ENCODE measurements at regions not wholly inside any gene's neighbourhood (a gene's known extent, or its start where the extent isn't known, plus 50 kb on each side); places are given as distances from the start of the nearest gene placed in this dataset.
A peak's percentile ranks its signal among the peaks of the same experiment; 100 is the strongest.
"Not testable (repeated sequence)": the region's sequence is repeated elsewhere in the genome, so short reads cannot be mapped to it uniquely, and the experiment has no call there.

DNA sequence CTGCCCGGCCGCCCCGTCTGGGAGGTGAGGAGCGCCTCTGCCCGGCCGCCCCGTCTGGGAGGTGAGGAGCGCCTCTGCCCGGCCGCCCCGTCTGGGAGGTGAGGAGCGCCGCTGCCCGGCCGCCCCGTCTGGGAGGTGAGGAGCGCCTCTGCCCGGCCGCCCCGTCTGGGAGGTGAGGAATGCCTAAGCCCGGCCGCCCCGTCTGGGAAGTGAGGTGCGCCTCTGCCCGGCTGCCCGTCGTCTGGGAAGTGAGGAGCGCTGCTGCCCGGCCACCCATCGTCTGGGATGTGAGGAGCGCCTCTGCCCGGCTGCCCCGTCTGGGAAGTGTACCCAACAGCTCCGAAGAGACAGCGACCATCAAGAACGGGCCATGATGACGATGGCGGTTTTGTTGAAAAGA lies 136.6 kb upstream of the PROKR2 start:
- not testable (repeated sequence) for DNase-seq (ENCODE audit: low read depth, low spot score)

DNA sequence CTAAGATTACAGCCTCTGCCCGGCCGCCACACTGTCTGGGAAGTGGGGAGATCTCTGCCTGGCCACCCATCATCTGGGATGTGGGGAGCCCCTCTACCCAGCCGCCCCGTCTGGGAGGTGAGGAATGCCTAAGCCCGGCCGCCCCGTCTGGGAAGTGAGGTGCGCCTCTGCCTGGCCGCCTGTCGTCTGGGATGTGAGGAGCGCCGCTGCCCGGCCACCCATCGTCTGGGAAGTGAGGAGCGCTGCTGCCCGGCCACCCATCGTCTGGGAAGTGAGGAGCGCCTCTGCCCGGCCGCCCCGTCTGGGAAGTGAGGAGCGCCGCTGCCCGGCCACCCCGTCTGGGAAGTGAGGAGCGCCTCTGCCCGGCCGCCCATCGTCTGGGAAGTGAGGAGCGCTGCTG lies 135.9 kb upstream of the PROKR2 start:
- not testable (repeated sequence) for DNase-seq (ENCODE audit: low read depth, low spot score)

DNA sequence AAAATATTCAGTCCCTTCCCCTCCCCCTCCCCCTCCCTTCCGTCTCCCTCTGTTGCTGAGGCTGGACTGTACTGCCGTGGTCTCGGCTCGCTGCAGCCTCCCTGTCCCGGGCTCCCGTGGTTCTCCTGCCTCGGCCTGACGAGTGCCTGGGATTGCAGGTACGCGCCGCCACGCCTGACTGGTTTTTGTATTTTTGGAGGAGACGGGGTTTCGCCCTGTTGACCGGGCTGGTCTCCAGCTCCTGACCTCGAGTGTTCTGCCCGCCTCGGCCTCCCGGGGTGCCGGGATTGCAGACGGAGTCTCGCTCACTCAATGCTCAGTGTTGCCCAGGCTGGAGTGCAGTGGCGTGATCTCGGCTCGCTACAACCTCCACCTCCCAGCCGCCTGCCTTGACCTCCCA lies 135.5 kb upstream of the PROKR2 start:
- not testable (repeated sequence) for DNase-seq (ENCODE audit: low read depth, low spot score)

DNA sequence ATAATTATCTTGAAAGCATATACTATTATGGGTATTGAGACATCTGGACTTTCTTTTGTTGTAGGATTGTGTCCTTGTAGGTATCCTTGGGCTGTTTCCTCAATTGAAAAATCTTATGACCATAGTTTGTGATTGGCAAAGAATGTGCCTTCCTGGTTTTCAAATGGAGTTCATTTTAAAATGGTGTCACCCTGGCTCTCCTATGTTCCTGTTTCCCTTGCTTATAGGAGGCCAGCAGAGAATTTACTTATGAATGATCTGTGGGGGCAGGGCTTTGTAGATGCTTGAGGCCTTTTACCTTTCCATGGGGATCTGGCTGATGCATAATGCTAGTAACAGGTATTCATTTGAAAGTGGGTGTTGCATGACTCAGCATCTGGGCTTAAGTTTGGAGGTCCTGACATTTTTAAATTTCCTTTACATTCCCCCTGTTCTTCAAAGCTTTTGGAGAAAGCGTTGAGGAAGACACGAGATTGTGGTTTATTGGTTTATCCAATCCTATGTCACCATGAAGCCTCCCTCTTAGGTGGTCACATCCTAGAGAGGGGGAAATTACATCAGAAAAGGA lies 135.0 kb upstream of the PROKR2 start:
- no peak for DNase-seq (ENCODE audit: low read depth, low spot score)

DNA sequence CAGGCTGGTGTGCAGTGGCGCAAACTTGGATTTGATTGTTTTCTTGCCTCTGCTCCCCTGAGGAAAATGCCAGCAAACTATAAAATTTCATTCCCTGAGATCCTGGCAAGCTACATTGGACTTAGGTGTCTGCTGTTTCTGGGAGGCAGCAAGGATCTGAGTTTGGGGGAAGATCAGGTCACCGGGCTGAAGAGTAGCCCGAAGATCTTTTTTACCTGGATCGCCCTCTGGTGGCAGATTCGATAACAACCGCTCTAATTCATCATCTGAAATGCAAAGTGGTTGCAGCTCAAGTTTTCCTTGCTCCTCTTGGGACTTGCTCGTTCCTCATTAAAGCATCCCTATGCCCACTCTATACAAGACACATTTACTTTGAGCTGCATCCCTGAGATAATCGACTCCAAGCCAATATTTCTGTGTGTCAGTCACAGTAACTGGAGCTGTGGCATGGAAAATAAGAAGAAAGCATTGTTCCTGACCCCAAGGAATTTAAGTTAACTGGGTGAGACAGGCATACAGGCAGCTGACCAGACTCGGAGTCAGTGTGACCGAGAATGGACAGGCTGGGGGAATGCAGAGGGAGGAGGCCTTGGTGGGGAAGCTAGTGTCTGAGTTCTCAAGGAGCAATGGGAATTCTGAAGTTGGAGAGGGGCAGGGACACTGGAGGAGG lies 131.8 kb upstream of the PROKR2 start:
- DNase-seq (ENCODE audit: low read depth, low spot score) = peak; percentile 10

DNA sequence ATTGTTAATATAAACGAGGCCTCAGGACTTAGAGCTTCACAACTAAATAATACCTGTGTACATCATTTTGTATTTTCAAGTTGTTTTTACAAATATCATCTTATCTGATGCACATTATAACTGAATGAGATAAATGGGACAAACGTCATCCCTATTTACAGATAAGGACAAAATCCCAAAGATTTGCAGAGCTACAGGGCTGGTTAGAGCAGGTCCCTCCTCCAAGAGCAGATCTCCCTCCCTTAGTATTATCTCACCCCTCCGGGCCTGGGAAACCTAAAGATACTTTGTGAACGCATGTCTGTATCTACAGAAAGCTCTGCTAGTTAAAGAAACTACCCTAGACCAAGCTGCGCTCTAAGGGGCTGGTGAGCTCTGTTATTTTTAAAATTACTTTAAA lies 130.4 kb upstream of the PROKR2 start:
- no peak for DNase-seq (ENCODE audit: low read depth, low spot score)

DNA sequence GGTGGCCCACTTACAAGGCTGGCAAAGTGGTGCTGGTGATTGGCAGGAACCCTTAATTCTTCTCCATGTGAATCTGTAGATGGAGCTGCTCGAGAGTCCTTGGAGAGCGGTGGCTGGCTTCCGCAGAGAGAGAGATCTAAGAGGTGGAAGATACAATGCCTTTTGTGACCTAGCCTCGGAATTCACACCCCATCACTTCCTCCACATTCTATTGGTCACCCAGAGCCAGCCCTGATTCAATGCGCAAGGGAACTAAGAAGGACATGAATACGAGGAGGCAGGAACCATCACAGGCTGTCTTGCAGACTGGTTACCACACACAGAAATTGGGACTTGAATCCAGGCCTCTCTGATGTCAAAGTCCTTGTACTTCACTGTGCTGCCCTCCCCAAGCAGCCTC lies 128.9 kb upstream of the PROKR2 start:
- DNase-seq (ENCODE audit: low read depth, low spot score) = no peak

DNA sequence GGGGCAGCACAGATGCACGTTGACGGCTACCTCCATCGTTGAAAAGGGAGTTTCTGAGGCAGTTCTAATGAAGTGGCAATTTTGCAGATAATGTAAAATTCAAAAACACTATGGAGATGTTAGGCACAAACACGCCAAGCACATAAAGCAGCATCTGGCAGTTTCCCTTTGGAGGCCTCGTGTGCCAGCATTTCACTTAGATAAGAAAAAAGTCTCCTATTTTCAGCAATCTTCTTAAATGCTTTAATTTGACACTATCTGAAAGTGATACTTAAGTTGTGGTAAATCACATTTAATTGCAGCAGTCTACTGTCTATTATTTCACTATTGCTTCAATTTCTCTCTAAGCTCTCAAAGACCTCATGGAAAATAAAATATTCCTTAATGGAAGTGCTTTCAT lies 125.3 kb upstream of the PROKR2 start:
- DNase-seq (ENCODE audit: low read depth, low spot score) = no peak

DNA sequence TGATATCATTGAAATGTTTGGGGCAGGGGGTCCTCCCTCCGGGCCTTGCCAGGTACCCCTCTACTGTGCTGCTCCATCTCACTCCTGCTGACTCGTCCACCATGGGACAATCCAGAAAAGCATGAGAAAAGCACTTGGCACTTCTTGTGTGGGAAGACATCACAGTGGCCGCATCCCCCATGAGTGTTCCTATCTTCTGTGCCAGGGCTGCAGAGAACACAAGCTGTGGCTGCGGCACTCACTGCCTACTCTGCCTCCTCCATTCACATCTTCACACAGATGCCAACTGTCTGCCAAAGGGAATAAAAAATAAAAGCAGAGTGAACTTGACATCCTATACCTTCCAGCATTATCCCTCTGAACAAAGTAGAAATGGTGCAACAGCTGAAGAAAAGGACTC lies 117.4 kb upstream of the PROKR2 start:
- DNase-seq (ENCODE audit: low read depth, low spot score) = no peak

DNA sequence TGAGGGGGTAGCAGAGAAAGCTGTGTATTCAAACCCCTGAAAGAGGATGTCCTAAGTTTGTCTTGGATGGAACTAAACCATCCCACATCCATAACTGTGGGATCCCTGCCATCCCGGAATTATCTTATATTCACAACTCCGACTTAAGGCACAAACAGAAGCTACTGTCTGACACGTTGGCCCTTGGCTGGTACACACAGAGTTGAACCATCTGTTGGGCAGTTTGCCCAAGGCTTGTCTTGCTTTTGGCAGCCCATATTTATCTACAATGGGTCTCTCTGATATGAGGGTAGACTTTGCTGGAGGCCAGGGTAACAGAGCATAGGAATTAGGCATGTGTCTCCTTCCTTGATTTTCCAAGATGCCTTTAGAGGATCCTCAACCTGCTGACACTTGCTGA lies 116.6 kb upstream of the PROKR2 start:
- DNase-seq (ENCODE audit: low read depth, low spot score) = no peak

DNA sequence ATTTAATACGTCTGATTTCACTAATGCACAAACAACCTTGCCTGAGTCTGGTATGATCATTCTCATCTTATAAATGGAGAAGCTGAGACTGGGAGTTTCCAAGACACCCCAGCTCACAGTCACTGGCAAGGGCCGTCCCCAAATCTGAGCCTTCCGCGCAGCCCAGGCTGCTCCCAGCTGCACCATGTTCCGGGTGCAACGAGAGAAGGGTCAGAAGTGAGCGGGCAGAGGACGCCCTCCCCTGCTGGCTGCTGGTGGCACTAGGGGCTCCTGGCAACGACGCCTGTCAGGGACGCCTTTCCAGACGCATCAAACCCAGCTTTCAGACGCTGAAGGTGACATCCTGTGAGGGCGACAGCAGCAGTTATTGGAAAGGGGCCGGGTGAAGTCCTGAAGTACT lies 115.3 kb upstream of the PROKR2 start:
- no peak for DNase-seq (ENCODE audit: low read depth, low spot score)

DNA sequence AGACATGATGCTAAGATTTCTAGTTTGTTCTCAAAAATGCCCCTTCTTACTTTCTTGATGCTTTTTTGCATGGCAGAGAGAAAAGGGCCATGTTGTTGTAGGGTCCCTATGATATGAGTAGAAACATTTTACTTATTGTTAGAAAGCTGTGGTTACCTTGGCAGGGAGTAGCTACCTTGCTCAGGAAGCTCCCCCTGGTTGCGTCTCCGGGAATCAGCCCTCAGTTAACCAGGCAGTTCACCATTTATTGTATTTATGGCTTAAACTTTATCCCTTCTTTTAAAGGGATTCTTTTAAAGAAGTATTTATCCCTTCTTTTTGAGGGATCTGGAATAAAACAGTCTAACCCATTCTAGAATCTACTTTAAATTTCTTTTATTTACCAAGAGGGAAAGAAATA lies 113.9 kb upstream of the PROKR2 start:
- DNase-seq (ENCODE audit: low read depth, low spot score) = no peak

DNA sequence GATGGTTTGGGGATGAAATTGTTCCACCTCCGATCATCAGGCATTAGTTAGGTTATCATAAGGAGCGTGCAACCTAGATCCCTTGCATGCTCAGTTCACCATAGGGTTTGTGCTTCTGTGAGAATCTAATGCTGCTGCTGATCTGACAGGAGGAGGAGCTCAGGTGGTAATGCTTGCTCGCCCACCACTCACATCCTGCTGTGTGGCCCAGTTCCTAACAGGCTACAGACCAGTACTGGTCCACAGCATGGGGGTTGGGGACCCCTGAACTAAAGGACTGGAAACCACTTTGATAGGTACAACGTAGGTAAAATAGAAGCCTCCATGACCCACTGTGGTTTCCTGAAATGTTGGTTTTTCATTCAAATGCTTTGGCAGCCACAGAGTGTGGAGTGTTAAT lies 109.3 kb upstream of the PROKR2 start:
- DNase-seq (ENCODE audit: low read depth, low spot score) = no peak

DNA sequence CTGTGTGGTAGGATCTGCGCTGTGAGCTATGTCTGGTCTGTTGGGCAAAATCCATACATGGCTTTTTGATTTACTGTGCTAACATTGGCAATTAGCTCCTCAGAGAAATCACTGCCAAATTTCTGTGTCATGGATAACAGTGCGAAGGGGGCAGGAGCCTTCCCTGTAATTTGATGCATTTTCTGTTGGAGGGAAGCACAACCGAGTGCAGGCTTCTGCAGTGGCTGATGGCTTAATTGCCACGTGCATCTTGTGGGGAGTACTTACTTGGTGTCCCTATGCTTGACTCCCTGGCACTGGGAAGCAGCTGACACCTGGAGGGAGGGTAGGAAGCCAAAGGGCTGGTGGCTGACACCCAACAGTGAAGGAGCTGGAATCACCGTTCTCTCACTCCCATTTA lies 99.3 kb upstream of the PROKR2 start:
- DNase-seq (ENCODE audit: low read depth, low spot score) = no peak

DNA sequence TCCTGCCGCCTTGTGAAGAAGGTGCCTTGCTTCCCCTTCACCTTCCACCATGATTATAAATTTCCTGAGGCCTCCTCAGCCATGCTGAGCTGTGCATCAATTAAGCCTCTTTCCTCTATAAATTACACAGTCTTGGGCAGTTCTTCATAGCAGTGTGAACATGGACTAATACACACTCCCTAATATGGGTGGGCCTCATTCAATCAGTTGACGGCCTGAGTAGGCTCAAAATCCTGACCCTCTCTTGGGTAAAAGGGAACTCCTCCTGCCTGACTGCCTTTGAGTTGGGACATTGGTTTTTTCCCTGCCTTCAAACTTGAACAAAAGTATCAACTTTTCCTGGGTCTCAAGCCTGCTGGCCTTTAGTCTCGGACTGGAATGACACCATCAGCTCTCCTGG lies 96.6 kb upstream of the PROKR2 start:
- DNase-seq (ENCODE audit: low read depth, low spot score) = no peak

DNA sequence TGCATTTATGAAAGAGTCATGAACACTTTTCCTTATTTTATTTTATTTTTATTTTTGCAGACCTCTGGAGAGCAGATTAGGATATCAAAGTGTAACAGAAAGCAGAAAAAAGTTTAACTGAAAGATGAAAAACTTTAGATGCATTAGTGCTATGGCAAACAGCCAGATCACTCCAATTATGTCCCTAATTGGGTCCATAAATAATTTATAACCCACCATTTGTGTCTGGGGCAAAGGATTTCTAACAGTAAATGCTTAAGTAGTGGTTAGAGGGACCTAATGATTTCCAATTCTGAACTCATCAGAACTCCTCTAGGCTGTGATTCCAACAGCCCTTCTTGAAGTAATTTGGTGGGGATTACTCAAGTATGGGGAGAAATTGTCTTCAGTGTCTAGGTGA lies 93.7 kb upstream of the PROKR2 start:
- DNase-seq (ENCODE audit: low read depth, low spot score) = no peak

DNA sequence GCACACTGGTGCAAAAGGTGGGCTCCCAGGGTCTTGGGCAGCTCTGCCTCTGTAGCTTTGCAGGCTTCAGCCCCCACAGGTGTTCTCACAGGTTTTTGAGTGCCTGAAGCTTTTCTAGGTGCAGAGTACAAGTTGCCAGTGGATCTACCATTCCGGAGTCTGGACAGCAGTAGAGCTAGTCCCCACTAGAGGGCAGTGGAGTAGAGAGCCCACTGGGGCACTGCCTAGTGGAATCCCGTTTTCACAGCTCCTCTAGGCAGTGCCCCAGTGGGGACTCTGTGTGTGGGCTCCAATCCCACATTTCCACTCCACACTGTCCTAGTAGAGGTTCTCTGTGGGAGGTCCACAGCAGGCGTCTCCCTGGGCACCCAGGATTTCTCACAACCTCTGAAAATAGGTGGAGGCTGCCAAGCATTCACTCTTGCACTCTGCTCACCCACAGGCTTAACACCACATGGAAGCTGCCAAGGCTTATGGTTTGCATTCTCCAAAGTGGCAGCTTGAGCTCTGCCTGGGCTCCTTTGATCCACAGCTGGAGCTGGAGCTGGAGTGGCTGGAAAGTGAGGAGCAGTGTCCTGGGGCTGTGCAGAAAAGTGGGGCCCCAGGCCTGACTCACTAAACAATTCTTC lies 86.3 kb upstream of the PROKR2 start:
- DNase-seq (ENCODE audit: low read depth, low spot score) = no peak

DNA sequence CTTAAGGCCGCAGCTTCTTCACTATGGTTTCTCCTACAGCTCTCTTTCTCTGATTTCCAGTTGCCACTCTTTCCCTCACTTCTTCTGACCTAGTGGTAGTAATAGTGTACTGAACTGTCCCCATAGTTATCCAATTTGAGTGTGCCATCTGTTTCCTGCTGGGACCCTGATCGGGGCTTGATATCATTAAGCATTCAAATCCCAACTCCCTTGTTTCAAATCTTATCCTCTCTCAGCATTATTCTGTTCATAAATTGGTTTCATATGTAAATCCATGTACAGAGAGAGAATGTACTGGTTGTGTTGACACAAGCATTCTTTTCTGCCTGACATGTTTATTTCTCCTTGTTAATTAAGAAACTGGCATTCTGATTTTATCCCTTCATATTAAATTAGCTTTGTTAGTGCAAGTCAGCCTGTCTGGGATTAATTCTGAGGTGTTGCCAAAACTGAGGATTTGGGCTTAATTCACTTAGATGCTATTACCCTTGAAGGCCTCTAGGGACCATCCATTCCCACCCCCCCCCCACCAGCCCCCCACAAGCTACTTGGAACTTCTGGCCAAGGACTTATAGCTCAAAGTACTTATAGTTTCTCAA lies 84.6 kb upstream of the PROKR2 start:
- DNase-seq (ENCODE audit: low read depth, low spot score) = no peak

DNA sequence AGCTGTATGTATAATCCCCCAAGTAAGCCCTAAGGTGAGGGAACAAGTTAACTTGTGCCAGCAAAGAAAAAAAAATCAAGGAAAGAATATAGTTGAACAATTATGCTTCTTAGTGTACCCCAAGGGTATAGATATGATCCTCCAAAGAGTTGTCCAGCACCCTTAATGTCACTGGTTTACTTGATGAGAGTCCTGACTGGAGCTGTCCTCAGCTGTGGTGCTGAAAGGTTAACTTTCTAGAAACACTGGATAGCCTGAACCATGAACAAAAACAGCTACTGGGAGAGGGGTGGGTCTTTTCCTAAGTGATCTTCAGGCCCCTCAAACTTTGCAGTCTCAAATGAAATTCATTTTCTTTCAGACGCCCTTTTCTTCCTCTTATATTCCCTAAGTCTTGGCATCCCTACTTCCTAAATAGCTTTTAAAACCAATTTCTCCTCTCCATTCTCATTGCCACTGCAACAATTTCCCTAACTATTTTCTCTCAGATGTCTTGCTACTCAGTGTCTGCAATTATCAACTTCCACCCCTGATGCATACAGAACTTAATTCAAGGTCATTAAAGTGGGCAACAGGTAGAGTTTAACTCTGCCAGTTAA lies 83.5 kb upstream of the PROKR2 start:
- no peak for DNase-seq (ENCODE audit: low read depth, low spot score)

DNA sequence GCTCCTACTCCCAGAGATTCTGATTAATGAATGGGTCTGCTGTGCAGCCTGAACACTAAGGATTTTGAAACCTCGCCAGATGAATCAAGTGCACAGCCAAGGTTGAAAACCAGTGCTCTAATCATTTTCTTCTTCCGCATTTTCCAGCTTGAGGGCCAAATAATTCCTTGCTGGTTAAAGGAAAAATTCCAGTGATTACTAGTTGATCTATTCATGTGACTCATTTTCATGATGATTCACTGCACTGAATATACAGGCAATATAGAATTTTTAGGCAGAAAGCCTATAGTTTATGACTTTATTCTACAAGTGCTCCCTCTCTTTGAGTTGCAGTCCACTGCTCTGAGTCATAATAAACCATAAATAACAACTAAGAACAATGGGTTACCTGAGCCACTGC lies 80.6 kb upstream of the PROKR2 start:
- no peak for DNase-seq (ENCODE audit: low read depth, low spot score)

DNA sequence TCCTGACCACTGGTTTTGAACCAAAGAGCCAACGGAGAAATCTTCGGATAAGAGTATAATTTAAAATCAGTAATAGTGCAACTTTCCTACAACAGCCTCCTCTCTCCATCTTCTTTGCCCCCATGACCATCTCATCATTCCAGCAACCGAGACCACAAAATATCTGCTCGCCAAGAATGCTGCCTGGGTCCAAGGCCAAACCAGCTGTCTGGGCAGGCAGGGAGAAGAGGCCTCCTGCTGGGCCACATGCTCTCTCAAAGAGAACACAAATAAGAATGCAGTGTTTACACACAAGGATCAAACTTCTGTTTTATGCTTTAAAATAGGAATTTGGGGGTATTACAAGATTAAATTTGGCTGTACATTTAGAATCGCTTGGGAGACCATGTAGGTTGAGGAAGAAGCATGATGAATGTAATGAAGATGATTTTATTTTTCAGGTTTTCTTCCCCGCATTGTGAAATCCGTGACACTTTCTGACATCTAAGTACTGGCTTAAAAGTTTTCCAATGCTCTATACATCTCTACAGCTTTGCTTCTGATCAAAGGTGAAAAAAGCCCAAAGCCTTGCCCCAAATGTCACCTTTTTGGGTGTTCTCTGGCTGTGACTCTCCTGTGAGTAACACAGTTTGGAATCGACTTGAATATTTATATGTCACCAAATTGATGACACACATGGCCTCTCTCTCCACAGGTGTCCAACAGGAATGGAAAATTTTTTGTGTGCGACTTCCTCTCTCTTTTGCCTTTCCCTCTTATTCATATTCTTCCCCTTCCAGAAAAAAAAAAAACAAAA lies 79.4 kb upstream of the PROKR2 start:
- DNase-seq (ENCODE audit: low read depth, low spot score) = no peak

Measured in activated CD4-positive, CD25-positive, alpha-beta regulatory T cell treated with anti-CD3 and anti-CD28 coated beads, Interleukin-2, amount 50 U/mL, for 16 hours (primary cell).